HS-27A (cell line): ENCODE measurements at regions not wholly inside any gene's neighbourhood (a gene's known extent, or its start where the extent isn't known, plus 50 kb on each side); places are given as distances from the start of the nearest gene placed in this dataset.
A peak's percentile ranks its signal among the peaks of the same experiment; 100 is the strongest.

Experiments
- DNase-seq: peaks from one replicate; pipeline ENCODE4 v3.0.0-alpha.2; 2012; ENCODE audit warnings: low read depth, missing footprints

DNA sequence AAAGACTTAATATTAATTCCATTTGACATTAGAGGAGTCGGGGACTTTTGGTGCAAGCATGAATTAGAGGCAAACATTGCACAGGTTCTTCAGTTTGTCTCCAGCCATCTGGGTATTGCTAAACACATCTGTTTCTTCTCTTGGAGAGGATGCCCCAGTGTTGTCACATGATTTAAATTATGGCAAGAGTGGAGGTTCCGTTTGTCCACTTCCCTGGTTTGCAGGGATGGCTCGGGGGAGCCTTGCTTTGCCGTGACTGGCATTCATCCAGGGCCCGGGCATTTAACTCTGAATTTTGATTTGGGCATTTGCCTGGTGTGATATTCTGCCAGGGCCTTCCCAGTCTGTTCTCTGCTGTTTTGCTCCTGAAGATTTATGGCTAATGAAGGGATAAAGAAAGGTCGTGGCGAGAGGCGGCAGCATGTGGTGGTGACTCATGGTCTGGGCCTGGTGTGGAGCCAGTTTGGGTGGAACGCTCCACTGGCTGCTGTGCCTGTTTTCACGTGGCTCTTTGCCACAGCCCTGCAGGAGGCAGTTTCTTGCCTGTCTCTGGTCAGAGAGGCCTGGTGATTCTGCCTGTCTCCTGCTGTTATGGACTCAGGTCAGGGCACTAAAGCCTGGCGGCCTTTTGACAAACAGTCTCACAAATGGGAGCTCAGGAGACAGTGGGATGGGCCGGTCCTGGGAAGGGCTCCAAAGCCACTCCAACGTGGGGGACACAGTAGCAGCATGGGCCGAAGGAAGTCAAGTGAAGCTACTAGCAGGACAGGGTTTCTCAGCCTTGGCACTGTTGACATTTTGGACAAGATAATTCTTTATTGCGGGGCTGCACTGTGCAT lies 99.4 kb upstream of the PGRMC2 start:
- peak; percentile 78 for DNase-seq

DNA sequence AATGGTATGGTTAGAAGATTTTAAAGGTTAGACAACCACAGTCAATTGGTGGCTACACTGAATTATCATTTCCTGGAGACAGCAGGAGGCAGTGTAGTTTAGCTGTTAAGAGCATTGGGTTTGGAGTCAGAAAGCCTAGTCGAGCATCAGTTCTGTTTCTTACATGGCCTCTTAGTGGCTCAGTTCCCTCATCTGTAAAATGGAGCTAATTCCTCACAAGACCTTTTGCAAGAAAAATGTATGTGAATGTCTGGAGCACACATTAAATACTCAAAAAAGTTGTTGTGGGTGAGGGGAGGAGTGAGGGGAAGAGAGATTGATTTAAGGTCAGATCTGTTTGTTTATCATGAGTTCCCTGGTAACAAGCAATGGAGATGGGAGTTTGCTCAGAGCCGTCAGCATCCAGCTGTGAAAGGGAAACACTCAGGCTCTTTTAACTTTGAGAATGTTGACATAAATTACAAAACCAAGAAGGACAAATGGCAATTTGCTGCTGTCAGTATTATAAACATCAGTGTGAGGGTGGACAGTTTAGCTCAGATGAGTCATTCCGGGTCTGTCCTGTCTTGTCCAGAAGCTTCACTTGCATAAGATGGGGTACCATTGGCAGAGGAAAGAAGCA lies 98.2 kb upstream of the PGRMC2 start:
- no peak for DNase-seq

DNA sequence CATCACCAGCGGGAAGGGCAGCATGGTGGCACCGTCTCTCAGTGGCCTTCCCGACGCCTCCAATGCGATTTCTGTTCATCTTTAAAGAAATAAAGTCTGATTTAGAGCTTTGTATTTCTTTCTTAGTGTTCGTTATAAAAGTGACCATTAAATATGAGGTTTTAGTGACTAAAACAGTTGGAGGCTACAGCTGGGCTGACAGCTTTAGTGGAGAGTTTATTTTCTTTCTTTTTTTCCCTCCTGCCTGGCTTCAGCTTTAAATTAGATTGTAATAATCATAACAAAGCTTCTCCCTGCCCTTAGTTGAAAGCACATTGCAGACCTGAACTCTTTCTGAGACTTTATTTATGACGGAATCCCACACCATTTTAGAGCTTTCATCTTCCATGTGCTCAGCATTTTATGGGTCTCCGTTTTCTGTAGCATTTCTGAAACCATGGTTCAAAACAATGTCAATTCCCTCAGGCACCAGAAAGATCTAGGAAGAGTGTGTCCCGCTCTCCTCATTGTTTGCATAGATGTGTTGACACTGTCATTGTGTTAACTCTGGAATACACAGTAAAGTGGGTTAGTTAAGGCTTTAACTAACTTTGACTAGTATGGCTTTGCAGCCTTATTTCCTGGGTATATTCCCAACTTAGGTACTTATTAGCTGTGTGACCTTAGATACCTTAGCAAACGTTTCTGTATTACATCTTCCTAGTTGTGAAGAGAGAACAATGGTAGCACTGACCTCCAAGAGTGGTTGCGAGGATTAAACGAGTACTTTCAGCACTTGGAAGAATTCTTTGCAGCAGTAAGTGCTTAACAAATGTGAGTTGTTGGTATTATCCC lies 97.4 kb upstream of the PGRMC2 start:
- no peak for DNase-seq

DNA sequence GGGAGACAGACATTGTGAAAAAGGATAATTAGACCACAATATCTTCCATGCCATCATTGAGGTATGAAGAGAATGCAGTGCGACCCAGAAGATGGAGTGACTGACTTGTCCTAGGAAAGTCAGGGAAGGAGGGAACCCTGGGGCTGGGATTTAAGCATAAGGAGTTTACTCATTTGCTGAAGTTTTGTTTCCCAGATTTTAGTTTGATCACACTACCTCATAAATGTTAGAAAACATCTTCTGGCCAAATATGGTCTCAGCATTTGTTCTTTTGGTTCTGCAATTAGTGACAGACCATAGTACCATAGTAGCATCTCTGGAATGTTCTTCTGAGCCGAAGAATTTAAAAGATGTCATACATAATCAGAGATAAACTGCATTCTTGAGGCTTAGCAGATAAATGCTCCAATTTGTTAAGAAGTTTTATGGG lies 96.5 kb upstream of the PGRMC2 start:
- no peak for DNase-seq

DNA sequence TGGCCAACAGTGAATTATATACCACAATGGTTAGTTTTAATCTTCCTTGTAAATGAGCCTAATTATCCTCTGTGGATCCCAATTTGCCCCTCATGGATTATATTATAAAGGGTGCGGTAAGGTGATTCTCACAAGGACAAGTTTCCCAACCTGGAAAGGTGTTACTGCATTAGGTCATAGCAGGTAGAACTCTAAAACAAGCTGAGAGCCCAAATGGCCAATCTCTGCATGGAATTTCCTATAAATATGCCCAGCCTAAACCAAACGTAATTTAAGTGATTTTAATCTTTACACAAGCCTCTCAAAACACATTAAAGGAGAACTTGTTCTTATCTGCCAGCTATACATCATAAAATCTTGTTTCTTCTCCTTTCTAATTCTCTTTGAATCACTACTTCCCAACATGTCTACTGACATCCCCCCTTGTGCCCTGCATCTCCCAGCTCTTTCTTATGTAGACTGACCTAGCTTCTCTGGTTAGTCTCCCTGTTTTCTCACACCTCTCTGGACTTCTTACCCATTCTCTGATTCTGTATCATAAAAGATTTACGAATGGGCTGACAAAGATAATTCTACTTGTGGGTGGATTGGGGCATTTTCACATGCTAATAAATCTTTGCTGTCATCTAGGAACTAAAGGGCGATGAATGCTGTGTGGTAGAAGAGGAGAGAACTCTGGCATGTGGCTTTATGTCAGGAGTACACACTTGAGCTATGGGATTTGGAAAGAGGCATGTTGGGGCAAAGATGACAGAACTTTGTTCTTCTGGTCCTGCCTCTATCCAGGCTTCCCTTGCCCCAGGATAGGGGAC lies 94.3 kb upstream of the PGRMC2 start:
- DNase-seq, result no peak

DNA sequence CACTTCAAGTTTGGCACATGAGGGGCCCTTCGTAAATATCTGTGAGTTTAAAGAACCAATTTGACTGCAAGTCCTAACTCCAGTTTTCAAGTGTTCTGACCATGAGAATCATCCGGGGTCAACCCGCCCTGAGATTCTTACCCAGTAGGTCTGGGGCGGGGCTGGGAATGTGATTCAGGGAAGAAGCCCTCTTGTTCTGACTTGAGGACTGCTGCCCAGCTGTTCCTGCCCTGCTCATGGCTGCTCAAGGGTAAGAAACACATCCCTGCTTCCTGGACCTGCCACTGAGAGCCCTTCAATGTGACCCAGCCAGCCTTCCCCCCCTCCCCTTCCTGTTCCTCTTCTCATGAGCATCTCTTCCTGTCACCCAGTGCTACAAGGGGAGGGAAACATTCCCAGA lies 92.7 kb upstream of the PGRMC2 start:
- DNase-seq, result no peak

DNA sequence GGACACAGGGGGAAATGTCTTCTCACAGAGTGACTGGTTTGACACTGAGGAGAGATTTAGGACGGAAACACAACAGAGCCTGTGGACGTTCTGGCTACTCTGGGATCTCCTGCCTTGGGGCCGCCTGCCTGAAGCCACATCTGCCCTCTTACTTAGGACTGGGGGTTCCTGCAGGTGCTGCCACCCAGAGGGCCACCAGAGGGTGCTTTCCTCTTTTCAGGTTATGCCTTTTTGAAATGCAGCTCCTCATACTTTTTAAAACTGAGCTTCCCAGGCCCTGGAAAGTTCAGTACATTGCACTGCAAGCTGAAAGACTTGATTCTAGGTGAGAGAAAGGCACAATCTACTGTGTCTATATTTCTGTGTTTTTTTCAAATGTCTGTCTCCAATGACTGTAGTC lies 92.2 kb upstream of the PGRMC2 start:
- no peak for DNase-seq

DNA sequence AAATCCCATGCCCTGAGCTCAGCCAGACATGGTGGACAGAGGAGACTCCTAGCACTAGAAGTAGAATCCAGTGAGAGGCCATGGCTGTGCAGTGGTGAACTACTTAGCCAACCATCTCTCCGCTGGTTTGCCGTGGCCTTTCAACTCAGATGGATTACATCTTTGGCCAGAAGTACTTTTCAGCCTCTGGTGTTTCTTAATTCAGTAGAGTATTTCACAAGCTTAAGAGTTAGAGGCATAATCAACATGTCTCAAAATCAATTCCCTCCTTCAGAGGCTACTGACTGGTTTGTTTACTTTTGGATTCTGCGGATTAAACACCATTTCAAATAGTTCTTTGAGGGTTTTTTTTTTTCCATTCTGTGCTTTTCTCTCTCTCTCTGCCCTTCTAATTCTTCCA lies 91.1 kb upstream of the PGRMC2 start:
- DNase-seq, result no peak

DNA sequence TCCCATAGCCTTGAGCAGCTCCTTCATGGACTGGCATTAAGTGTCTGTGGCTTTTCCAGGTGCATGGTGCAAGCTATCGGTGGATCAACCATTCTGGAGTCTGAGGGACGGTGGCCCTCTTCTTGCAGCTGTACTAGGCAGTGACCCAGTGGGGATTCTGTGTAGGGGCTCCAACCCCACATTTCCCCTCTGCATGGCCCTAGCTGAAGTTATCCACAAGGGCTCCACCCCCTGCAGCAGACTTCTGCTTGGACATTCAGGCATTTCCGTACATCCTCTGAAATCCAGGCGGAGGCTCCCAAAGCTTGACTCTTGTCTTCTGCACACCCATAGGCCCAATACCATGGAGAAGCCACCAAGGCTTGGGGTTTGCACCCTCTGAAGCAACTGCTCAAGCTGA lies 89.3 kb upstream of the PGRMC2 start:
- no peak for DNase-seq

DNA sequence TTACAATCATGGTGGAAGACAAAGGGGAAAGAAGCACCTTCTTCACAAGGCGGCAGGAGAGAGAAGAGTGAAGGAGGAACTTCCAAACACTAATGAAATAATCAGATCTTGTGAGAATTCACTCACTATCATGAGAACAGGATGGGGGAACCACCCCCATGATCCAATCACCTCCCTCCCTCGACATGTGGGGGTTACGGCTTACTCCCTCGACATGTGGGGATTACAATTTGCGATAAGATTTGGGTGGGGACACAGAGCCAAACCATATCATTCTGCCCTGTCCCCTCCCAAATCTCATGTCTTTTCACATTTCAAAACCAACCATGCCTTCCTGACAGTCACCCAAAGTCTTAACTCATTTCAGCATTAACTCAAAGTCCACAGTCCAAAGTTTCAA lies 88.7 kb upstream of the PGRMC2 start:
- no peak for DNase-seq

DNA sequence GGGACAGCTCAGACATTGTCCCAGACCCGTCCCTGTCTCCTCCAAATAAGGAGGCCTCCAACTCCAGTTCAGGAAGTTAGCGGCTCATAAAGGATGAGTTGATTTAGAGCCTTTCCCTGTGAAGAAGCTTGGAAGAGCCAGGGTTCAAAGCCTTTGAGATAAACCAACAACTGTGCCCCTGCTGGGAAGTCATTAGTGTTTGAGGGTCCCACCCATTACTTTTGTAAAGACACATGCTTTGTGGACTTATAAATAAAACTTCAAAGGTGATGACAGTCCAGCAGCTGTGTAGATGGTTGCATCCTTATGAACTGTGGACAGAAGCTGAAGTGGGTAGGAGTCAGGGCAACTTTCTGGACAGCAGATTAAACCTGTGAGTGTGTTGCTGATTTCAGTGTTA lies 86.0 kb upstream of the PGRMC2 start:
- no peak for DNase-seq

DNA sequence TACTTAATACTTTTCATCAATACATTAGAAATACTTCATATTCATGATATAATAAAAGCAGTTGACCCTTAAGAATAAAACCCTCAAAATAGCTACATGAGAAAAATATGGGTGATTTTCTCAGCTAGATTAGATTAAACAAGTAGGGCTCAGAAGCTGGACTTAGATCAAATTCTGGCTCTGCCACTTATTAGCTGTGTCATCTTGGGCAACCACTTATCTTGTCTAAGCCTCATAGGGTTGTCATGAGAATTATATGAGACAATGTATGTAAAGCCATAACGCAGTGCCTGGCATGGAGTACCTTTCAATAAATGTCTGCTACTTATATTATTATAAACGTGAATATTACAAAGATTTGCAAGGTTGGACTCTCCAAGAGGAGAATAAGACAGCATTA lies 84.3 kb upstream of the PGRMC2 start:
- no peak for DNase-seq

DNA sequence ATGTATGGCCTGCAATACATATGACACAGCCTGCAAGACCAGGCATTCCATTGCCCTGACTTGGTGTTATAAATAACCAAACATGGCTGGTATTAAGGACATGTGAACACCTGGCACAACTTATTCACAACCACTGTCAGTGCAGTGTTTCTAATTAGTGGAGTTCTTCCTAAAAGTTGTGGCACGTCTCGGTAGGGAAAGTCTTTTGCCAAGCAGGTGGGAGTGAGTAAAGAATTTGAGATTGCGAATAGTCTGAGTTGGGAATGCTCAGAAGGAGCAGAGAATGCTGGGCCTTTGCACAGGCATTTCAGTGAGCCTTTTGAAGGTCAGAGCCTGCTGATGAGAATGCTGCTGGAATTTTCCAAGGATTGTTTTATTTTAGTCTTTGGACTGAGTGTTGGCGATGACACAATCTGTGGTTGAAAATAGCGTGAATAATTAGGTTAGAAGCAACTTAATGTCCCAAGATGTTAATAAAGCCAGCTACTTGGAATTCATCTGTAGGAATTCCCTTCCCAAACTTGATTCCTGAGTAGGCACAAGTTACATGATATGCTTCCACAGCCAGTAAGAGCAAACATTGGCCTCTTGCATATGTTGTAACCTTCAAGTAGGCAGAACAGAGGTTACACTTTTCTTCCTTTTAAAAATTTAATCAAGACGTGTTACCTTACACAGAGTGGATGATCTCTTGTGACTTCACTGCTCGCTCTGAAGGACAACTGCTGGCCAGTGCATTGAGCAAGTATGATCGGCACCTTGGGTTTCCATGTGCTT lies 83.6 kb upstream of the PGRMC2 start:
- DNase-seq, result no peak

DNA sequence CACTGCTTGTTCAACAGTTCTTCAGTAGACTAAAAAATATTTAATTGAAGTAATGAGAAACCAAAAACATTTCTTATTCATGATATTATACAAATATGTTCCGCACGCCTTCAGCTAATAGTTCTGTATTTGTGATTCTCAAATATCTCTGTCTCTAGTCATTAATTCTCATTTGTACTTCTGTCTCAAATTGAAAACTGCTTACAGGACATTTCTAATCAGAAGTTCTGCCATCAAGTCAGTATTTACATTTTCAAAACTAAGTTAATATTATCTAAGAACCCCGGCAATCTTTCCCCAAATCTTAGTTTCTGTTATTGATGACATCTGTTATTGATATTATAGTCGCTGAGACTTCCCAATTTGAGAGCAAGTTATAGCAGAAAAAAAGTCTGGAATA lies 78.6 kb upstream of the PGRMC2 start:
- no peak for DNase-seq

DNA sequence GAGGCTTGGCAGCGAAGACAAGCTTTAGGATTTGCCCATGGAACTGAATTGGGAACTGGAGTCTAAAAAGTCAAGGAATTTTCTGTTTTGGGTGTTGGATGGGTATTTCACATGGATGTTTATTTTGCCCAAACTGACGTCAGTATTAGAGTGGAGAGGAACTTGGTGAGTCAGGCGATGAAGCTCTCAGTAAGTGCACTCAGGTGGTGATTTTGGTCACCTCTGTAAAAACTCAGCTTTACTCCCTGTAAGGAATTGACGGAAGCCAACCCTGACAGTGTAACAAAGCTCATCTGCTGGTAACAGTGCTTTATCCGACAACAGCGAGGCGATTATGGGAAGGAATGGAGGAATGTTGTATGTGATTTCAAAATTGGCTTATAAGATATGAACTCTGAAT lies 77.0 kb upstream of the PGRMC2 start:
- no peak for DNase-seq

DNA sequence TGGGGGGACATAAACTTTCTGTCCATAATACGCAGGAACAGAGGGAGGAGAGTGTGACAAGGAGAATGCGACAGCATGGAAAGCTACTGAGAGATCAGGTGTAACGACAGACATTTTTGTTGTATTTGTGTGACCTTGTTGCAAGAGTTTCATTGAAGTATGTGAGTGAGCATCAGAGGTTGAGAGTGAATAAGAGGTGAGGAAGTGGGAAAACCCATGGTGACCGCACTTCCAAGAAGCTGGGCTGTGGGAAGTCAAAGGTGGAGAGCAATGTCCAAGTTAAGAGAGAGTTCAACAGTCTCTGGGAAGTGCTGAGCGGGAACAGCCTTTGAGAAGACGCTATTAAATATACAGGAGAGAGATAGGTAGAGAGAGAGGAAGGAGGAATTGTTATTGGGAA lies 76.4 kb upstream of the PGRMC2 start:
- no peak for DNase-seq

DNA sequence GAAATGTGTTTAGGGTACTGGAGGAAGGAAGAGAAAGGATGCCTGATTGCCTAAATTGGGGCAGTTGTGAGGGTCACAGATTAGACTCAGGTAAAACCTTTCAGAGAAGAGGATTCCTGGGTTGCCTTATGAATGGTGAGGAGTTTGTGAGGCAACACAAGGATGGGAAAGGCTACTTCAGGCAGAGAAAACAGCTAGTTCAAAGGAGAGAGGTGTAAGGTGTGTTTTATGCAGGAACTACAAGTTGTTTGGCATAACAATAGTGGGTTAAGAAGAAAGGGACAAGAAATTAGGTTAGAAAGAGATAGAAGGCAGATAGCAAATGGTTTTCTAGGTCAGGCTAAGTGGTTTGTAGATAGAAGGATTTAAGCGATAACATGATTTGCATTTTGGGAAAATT lies 75.1 kb upstream of the PGRMC2 start:
- no peak for DNase-seq

DNA sequence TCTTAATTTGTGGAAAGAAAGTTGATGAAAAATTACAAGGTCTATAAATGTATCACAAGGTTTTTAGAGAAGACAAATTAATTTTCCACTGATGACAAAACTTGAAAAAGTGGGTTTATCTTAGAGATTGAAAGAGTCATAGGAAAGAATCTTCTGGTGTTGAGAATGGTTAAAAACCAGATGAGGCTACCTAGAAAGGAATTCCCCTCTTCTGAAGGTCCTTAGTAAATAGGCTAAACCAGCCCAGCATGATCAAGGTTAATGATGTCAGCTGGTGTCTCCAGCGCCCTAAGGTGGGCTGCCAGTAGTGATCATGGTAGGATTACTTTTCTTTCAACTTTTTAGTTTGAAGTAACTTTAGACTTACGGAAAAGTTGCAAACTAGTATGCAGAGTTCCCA lies 71.8 kb upstream of the PGRMC2 start:
- no peak for DNase-seq

DNA sequence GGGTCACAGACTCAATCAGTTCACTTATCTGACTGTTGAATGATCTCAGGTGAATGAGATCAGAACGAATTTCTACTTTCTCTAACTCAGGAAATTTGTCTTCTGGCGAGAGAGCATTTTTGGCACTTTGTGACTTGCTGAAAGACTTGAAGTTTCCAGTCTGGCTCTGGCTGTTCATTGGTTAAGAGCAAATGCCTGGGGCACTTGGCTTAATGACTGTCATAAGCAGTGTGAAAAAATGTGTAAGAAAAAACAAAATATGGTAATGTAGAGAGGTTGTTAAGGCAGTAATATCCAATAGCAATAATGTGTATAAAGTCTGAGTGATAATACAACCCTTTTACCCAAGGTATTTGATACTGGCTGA lies 71.3 kb upstream of the PGRMC2 start:
- DNase-seq, result no peak

DNA sequence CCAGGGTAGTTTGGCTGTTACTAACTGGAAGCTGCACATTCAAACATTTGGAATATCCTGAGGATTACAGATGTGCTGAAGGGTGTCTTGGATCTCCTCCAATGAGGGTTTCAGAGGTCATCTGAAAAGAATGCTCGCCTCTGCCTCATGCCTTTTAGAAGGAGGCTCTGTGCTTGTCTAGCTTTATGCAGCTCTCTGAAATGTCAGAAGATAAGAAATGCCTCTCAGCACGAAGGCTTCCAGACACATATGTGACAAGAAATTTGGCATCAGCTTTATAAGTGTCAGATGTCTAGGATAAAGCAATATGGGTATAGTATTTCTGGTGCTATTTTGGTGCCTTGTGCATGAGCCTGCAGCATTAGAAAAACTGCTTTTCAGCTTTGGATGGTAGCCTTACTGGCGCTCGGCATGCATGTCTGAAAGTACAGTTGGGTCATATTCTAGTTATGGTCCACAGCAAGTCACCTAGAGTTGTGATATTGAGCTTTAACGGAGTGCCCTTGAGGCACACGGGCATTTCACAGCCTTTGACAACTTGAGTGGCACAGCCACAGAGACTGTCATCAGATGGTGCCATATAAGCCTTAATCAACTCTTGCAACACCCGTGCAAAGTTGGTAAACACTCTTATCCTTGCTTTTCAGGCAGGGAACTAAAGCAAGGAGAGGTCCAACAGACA lies 70.8 kb upstream of the PGRMC2 start:
- DNase-seq, result peak; percentile 84

DNA sequence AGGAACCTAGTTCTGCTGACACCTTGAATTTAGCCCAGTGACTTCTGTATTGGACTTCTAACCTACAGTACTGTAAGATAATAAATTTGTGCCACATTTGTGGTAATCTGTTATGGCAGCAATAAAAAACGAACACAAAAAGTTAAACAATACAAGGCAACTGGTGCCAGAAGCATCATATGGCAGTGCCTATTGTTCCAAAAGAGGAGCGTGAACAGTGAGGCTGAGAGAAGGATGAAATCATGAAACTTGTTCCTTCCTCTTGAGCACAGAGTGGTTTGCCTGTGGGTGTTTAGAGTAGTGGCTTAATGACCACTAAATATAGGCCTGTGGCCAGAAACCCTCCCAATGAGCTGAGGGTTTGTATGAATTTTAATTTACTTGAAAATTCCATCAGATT lies 69.7 kb upstream of the PGRMC2 start:
- no peak for DNase-seq
